ENCODE measurements at regions not wholly inside any gene's neighbourhood (a gene's known extent, or its start where the extent isn't known, plus 50 kb on each side); places are given as distances from the start of the nearest gene placed in this dataset.

DNA sequence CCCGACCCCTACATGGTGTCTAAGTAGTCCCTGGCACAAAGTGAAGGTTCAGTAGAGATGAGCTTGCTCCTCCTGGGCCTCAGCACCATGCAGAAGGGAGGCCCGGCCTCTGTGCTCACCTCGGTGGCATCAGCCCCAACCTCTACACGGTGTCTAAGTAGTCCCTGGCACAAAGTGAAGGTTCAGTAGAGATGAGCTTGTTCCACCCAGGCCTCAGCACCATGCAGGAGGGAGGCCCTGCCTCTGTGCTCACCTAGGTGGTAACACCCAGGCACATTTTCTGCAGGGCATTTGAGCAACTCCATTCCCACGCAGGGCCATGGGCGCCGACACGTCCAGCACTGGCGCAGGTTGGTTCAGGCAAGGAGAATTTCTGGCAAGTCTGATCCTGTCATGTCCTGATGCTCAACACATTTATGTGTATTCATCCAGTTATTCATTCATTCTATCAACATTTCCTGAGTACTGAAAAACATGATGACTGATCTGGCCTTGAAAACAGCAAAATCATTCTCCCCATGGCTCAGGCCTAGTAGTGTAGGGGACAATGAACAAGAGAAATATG lies 408.2 kb upstream of the MYT1L start:
- TF ChIP-seq, protein P1, sequence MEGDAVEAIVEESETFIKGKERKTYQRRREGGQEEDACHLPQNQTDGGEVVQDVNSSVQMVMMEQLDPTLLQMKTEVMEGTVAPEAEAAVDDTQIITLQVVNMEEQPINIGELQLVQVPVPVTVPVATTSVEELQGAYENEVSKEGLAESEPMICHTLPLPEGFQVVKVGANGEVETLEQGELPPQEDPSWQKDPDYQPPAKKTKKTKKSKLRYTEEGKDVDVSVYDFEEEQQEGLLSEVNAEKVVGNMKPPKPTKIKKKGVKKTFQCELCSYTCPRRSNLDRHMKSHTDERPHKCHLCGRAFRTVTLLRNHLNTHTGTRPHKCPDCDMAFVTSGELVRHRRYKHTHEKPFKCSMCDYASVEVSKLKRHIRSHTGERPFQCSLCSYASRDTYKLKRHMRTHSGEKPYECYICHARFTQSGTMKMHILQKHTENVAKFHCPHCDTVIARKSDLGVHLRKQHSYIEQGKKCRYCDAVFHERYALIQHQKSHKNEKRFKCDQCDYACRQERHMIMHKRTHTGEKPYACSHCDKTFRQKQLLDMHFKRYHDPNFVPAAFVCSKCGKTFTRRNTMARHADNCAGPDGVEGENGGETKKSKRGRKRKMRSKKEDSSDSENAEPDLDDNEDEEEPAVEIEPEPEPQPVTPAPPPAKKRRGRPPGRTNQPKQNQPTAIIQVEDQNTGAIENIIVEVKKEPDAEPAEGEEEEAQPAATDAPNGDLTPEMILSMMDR (conservative IDR thresholded peaks at IDR 0.05; ENCODE audit: low read depth, low read length), result no peak
- TF ChIP-seq POLR2A (IDR thresholded peaks at IDR 0.05; ENCODE audit: low read depth, low read length) (no peak), RAD21 (IDR thresholded peaks at IDR 0.05; ENCODE audit: low read length) (no peak), MXI1 (IDR thresholded peaks at IDR 0.05; ENCODE audit: borderline replicate concordance, low read depth, low read length) (no peak)
